Activated CD8-positive, alpha-beta memory T cell treated with anti-CD3 and anti-CD28 coated beads, Interleukin-2, amount 50 U/mL, for 4 hours (primary cell): ENCODE measurements at regions not wholly inside any gene's neighbourhood (a gene's known extent, or its start where the extent isn't known, plus 50 kb on each side); places are given as distances from the start of the nearest gene placed in this dataset.
"Not testable (repeated sequence)": the region's sequence is repeated elsewhere in the genome, so short reads cannot be mapped to it uniquely, and the experiment has no call there.

ENCODE experiments used
- DNase-seq: peaks from one replicate; pipeline ENCODE4 v3.0.0-alpha.2; 2020

DNA sequence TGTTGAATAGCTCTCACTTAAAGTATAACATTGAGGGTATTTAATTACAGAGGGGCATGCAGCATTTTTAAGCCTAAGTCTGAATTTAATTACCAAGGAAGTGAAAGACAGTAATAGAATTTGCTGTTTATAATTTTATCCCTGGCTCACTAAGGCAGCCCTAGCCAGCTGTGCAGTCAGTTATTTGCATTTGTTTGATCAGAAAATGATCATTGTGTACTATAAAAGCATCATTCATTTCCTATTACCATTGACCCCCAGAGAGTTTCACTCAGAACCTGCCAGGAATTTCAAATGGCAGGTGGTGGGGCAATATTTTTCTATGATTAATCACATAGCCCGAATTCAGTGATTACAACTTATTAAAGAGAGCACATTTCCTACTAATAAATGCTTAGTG lies 277.1 kb upstream of the KAZN start:
- no peak for DNase-seq

DNA sequence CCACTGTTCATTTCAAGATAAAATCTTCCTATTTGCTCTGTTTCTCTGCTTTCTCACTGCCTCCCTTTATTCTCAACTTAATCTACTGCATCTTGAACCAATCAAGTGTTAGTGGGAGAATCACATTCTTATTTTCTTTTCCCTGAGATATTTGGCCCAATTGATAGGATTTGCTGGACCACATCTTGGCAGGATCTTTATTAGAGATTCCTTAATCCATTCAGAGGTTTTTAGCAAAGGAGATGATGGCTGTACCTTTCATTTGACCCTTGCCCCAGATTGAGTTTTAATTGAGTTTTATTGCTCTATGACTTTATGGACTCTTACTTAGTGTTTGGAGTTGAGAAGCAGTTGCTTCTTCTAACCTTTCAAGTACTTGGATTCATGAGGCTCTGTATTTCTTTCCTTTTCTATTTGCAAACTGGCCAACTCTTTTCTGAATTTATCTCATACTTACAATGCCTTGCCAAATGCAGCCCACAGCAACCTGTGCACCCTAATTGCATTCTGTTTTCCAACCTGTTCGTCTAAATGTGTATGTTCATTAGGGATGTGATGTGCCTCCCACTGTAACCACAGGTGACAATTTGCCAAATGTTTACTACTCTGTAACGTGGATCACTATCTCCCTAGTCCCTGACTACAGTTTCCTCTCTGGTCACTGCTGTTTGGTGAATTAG lies 274.8 kb upstream of the KAZN start:
- DNase-seq: no peak

DNA sequence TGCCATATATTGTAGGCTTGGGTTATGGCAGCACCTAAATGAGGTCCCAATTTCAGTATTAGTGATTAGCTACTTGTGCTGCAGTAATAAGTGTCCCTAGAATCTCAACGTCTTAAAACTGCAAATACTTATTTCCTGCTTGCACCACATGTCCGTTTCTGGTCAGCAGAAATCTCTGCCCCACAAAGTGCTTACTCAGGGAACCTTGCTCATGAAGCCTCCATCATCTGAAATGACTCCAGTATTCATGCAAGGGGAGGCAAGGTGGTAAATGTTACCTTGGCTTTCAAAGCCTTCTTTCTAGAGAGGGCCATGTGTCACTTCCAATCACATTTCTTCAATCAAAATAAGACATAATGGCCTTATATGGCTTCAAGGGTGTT lies 274.2 kb upstream of the KAZN start:
- DNase-seq: no peak

DNA sequence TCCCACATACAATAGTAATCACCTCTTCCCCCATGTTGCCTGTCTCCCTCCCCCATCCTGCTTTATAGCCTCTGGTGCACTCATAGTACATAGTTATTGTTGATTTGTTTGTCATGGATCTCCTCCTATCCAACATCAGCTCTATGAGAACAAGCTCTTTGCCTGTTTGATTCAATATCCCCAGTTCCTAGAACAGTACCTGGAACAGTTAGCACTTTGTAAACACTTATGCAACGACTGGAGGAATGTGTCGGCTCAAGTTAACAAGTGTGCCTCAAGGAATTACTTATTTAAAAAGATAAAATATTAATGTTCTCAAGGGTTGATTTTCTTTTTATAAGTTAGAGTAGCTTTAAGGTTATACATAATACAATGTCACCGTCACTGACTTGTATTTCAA lies 271.6 kb upstream of the KAZN start:
- DNase-seq: no peak

DNA sequence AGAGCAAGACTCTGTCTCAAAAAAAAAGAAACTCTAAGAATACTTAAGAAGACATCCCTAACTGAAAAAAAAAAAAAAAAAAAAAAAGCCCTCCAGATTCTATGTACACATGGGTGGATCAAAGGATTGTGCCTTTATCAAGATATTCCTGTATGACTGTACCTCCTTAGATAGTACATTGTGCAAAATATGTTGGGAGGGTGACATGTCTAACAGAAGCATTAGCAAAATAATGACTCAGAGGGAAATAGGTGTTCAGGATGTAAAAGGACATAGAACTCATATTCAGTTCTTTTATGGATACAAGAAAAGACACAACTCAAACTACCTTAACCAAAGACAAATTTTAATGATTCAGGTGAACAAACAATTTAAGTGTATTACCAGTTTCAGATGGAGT lies 269.8 kb upstream of the KAZN start:
- no peak for DNase-seq

DNA sequence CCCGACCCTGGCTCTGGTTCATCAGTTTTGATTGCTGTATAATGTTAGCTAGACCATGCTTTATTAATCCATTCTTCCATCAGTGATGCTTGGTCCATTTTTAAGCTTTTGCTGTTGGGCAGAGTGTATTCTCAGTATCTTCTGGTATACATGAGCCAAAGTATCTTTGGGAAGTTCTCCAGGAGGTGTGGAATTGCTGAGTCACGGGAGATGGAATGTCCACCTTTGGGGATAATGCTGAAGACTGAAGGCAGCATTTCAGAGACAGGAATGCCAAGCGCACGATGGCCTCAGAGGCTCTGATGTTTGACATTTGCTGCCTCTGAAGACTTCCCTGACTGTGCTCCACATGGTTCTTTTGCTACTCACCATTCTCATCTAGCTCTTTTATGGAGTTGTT lies 266.3 kb upstream of the KAZN start:
- DNase-seq: no peak

DNA sequence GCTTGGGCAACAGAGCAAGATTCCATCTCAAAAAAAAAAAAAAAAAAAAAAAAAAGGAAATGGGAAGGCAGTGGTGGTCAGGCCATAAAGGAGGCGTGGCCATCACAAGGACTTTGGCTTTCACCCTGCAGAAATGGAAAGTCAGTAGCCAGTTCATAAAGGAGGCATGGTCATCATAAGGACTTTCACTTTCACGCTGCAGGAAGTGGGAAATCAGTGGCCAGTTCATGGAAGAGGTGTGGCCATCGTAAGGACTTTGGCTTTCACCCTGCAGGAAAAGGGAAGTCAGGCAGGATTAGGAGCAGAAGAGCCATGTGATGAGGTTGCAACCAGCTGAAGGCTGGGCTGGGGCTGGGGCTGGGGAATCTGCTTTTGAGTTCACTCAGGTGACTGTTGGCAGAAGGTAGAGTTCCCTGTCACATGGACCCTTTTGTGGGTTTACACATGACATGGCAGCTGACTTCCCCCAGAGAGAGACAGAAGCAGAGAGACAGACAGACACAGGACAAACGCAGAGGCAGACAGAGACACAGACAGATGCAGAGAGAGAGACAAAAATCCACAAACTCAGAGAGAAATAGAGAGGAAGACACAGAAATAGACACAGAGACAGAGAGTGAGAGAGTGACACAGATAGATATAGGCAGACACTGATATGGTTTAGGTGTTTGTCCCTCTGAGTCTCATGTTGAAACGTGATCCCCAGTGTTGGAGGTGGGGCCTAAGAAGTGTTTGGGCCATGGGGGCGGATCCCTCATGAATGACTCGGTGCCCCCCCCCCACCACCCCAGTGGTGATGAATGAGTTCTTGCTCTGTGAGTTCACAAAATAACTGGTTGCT lies 263.9 kb upstream of the KAZN start:
- no peak for DNase-seq

DNA sequence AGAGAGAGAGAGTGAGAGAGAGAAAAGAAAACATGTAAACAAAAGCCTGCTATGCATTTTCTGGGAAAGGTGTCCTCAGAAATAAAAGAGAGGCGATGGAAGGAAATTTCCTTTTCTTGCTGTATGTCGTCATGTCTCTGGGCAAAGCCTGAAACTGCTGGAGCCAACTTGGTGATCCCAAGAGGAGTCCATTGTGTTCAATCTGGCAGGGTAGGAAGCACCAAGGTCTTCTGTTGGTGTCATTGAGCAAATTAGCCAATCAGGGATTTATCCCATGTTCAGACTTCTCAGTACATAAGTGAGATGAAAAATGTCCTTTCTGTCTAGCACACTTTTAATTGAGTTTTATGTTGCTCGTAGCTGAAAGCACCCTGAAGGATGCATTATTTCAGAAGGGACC lies 260.0 kb upstream of the KAZN start:
- no peak for DNase-seq

DNA sequence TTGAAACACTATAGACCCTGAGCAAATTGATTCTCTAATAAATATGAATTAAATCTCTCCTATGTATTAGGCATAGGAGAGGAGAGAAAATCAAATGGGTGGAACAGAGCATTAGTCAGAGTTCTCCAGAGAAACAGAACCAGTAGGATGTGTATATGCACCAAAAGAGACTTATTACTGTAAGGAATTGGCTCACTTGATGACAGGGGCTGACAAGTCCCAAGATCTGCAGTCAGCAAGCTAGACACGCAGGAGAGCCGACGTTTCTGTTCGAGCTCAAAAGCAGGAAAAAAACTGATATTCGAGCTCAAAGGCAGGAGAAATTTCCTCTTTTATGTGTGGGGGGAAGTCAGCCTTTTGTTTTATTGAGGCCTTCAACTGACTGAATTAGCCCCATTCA lies 259.2 kb upstream of the KAZN start:
- no peak for DNase-seq

DNA sequence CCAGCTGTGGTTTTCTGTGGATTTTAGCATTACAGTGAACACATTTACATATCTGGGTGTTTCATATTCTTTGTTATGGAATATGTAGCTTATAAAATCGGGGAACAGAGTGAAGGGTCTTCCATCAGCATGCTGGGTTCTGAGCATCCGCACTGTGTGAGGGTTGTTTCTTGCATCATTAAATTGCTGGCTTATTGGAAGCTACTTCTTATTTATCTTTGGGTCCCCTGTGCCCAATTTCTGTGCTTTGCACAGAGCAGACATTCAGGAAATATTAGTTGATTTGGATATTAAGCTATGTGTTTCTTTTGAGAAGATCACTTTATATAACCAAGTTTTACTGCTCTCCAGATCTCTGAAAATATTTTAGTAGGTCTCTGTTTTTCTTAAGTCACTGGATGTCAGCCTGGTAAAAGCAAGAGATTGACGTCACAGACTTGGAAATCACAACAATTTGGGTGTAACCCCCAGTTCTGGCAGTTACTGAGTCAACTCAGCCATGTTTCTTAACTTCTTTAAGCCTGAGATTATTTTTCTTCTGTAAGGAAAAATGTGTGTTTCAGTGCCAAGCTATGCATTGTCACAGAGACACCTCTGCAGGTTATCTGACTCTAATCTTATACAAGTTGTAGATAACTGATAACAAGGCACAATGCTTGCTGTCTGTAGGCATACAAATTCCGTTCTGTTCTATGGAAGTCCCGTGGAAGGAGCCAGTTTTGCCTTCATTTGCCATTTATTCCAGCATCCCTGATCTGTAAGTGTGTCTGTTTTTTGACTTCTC lies 258.3 kb upstream of the KAZN start:
- DNase-seq: no peak

DNA sequence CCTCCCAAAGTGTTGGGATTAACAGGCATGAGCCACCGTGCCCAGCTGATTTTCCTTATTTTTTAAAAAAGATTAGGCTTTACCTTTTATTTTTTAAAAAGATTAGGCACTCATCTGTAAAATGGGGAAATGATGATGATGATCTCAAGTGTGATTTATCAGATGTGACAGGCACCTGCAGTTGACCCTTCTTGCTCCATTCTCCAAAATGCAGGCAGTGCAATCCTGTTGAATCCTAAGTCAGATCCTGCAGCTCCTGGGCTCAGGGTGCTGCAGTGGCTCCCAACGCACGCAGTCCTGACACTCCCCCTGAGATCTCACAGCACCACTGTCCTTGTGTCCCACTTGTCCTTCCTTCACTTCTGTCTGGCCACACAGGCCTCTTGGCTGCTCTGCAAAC lies 257.3 kb upstream of the KAZN start:
- DNase-seq: no peak

DNA sequence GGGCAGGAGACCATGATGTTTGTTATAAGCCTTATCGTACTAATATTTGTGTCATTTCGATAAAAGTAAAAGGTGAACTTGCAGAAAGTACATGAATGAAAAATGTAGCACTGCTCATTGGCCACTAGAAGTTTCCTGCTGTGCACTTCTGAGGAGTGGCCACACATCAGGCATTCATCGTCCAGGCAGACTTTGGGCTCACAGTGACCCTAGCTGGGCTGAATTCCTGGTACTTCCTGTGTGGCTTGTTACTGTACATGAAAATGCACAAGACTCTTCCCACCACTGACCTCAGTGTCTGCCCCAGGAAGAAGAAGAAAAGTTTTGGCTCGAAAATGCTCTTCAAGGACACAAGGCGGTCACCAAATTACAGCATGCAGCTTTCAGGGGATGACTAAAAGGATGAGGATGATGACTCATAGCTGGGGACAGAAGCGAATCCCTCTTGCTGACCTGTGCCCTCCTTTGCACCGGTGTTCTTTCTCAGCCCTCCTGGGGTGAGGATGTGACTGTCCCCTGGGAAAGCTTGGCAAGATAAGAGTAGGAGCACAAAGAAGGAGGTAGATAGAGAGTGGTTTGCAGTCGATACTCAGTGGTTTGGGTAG lies 252.4 kb upstream of the KAZN start:
- no peak for DNase-seq

DNA sequence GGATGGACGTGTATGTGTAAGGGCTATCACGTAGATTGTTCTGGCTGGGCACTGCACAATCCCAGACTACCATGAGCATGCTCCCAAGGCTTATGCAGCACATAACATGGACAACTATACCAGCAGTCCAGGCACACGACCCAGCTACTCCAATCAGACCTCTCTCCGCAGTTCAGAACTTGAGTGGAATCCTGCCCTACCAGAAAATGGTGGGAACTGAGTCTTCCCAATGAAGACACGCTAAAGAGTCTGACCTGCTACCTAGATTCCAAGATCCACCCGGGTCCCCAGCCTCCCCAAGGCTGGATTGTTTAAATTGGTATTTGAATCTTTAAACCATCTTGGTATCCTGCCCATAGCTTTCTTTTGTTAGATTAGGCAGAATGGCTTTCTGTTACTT lies 251.3 kb upstream of the KAZN start:
- DNase-seq: no peak

DNA sequence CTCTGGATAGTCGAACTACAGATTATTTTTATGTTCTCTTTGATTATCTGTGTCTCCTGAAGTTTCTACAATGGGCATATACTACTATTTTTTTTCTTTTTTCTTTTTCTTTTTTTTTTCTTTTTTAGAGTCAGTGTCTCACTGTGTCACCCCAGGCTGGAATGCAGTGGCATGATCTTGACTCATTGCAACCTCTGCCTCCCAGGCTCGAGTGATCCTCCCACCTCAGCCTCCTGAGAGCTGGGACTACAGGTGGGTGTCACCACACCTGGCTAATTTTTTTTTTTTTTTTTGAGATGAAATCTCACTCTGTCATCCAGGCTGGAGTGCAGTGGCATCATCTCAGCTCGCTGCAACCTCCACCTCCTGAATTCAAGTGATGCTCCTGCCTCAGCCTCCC lies 250.7 kb upstream of the KAZN start:
- DNase-seq: no peak

DNA sequence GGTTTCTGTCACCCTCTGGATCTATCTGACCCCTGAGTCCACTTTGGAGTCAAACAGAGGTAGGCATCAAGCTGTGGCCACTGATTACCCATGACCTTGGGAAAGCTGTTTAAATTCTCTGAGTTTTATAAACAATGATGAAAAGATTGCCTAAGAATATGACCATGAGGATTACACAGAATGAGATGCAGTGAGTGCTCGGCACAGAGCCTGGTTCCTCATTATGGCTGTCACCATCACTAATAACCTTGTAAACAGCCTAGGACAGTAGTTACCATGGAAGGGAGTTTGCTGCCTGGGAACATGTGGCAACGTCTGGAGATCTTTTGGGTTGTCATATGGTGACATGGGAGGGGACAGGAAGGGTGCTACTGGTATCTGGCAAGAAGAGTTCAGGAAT lies 248.3 kb upstream of the KAZN start:
- DNase-seq: no peak

DNA sequence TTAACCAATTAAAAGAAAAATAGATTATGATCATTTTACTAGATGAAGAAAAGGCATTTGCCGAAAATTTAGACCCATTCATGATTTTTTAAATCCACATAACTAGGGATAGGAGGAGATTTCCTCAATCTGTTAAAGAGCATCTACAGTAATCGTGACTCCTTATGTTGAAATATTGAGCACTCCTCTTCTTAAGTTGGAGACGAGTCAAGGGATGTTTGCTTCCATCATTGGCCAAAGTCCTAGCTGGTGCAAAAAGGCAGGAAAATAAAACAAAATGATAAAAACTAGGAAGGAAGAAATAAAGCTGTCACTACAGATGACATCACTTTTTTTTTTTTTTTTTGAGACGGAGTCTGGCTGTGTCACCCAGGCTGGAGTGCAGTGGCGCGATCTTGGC lies 245.6 kb upstream of the KAZN start:
- DNase-seq: no peak

DNA sequence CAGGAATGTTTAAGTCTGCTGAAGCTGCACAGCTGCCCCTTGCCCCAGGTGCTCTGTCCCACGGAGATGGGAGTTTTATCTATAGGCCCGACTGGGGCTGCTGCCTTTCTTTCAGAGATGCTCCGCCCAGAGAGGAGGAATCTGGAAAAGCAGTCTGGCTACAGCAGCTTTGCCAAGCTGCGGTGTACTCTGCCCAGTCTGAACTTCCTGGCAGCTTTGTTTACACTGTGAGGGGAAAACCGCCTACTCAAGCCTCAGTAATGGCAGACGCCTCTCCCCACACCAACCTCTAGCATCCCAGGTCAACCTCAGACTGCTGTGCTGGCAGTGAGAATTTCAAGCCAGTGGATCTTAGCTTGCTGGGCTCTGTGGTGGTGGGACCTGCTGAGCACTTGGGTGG lies 237.5 kb upstream of the KAZN start:
- DNase-seq: not testable (repeated sequence)

DNA sequence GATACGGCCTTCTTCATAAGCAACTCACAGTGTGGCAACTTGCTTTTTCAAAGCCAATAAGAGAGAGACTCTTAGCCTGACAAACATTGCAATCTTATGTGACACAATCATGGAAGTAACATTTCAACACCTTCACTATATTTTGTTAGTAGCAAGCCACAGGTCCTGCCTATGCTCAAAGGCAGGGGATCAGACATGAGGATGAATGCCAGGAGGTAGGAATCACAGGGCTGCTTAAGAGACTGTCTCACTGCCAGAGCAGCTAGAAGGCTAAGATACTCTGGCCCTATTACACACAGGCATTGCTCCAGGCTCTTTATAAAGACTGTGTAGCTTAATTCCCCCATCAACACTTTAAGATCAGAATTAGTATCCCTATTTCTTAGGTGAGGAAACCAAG lies 236.2 kb upstream of the KAZN start:
- DNase-seq: no peak

DNA sequence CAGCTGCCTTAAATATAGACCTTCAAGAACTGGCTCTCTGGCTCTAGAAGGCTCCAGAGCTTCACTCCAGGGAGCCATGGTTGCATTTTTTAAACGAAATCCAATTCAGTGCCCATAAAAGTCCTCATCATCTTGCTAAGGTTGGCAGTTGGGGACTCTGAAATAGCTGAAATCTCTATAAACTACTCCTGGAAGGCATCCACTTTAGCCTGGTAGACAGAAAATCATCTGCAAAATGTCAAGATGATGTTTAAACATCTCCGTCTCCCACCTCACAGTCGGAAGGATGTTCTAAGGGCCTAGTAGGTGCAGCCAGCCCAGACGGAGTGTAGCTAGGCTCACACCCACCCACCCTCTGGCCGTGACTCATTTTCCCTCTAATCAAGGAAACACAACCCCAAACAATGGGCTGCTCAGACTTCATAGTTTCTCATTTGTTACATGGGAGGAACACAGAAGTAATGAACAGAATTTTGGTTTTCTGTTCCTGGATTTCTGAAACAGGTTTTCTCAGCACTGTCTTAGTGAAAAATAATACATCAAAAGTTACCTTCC lies 235.4 kb upstream of the KAZN start:
- DNase-seq: no peak

DNA sequence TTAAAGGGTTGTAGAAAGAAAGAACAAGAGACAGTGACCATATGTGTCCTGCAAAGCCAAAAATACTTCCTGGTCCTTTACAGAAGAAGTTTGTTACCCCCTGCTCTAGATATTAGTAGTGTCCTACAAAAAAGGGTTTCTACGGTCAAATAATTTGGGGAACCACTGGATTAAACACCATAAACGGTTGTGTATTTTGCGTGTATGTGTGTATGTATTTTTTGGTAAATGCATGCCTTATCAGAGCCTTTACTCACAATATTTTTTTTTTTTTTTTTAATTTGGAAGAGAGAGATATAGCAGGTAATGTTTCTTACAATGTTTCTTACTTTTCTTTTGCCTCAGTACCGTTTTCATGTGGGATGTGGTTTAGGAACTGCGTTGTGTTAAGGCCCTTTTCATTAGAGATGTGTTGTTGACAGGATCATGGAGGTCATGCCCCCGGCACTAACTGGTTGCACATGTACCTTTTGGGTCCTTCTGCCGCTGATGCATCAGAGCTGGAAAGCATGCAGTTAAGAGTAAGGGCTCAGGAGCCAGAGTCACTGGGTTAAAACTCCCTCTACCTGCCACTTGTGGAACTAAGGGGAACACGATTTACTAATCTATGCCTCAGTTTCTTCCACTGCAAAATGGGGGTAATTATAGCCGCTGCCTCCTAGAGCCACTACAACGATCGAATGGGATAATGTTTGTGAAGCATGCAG lies 234.6 kb upstream of the KAZN start:
- no peak for DNase-seq

DNA sequence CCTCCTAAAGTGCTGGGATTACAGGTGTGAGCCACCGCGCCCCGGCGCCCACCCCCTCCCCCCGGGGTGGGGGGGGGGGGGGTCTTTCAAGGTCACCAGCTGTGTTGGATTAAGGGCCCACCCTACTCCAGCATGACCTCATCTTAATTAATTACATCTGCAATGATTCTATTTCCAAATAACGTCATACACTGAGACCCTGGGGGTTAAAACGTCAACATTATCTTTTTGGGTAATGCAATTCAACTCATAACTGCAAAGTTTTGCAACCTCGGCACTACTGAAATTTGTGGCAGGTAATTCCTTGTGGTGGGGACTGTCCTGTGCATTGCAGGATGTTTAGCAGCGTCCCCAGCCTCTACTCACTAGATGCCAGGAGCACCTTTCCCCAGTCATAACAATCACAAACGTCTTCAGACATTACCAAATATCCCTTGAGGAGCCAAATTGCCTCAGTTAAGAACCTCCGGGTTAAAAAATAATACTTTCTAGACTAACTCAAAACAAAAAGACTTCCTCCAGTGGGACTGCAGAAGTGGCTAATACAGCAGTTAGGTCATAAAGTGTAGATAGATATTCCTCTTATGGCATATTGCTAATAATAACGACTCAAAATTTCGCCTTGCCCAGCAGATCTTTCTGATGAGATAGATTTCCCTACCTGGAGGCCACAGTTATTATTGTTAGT lies 233.0 kb upstream of the KAZN start:
- no peak for DNase-seq
